GM23338 (cell line): ENCODE measurements at regions not wholly inside any gene's neighbourhood (a gene's known extent, or its start where the extent isn't known, plus 50 kb on each side); places are given as distances from the start of the nearest gene placed in this dataset.

Source experiments
- CREB1 ChIP-seq: fragments of 250-450 bp; sonication (Bioruptor Pico); IDR thresholded peaks from 2 replicates; pipeline ENCODE4 v1.5.0; 2020; ENCODE audit warnings: low read depth, mild to moderate bottlenecking, moderate library complexity
- EZH2 ChIP-seq: fragments of 200-600 bp; sonication (generic); IDR thresholded peaks from one replicate; pipeline ENCODE4 v1.8.0; 2017; ENCODE audit warnings: antibody characterized with exemption, mild to moderate bottlenecking, low read depth; ENCODE audit not compliant: unreplicated experiment
- EZH2phosphoT487 ChIP-seq: fragments of 200-600 bp; sonication (generic); IDR thresholded peaks from one replicate; pipeline ENCODE4 v1.8.1; 2018; ENCODE audit warnings: antibody characterized with exemption; ENCODE audit not compliant: unreplicated experiment
- JUNB ChIP-seq: IDR thresholded peaks from one replicate; pipeline ENCODE4 v1.6.1; 2016; ENCODE audit warnings: antibody characterized with exemption; ENCODE audit not compliant: unreplicated experiment
- NANOG ChIP-seq: IDR thresholded peaks from 2 replicates; pipeline ENCODE4 v1.6.1; 2016; ENCODE audit warnings: antibody characterized with exemption, borderline replicate concordance
- POLR2AphosphoS5 ChIP-seq: IDR thresholded peaks from 2 replicates; pipeline ENCODE4 v1.6.1; 2016; ENCODE audit warnings: antibody characterized with exemption, low read depth
- STAT1 ChIP-seq: IDR thresholded peaks from one replicate; pipeline ENCODE4 v1.6.1; 2016; ENCODE audit warnings: antibody characterized with exemption; ENCODE audit not compliant: unreplicated experiment
- ZNF331 ChIP-seq: fragments of 250-450 bp; sonication (Bioruptor Pico); IDR thresholded peaks from 2 replicates; pipeline ENCODE4 v1.5.0; 2020; ENCODE audit warnings: low read depth, mild to moderate bottlenecking, moderate library complexity
- TF ChIP-seq, protein P1 (sequence below), 2 experiments: fragments of 200-600 bp in 1 of 2; sonication (generic) in 1 of 2; conservative IDR thresholded peaks; 2 replicates each; pipeline versions ENCODE4 v1.5.1 to v1.6.1; 2016 to 2017; ENCODE audit warnings: antibody characterized with exemption in 2 of 2, low read depth in 2 of 2, mild to moderate bottlenecking in 2 of 2, moderate library complexity in 1 of 2
- TF ChIP-seq, protein P2 (sequence below): IDR thresholded peaks from one replicate; pipeline ENCODE4 v1.6.1; 2018; ENCODE audit warnings: antibody characterized with exemption; ENCODE audit not compliant: unreplicated experiment
- TF ChIP-seq, protein P3 (sequence below): fragments of 250-450 bp; sonication (Bioruptor Pico); IDR thresholded peaks from 2 replicates; pipeline ENCODE4 v1.5.0; 2020; ENCODE audit warnings: mild to moderate bottlenecking, moderate library complexity
- TF ChIP-seq, protein P4 (sequence below): IDR thresholded peaks from 2 replicates; pipeline ENCODE4 v1.6.1; 2016; ENCODE audit warnings: antibody characterized with exemption

DNA sequence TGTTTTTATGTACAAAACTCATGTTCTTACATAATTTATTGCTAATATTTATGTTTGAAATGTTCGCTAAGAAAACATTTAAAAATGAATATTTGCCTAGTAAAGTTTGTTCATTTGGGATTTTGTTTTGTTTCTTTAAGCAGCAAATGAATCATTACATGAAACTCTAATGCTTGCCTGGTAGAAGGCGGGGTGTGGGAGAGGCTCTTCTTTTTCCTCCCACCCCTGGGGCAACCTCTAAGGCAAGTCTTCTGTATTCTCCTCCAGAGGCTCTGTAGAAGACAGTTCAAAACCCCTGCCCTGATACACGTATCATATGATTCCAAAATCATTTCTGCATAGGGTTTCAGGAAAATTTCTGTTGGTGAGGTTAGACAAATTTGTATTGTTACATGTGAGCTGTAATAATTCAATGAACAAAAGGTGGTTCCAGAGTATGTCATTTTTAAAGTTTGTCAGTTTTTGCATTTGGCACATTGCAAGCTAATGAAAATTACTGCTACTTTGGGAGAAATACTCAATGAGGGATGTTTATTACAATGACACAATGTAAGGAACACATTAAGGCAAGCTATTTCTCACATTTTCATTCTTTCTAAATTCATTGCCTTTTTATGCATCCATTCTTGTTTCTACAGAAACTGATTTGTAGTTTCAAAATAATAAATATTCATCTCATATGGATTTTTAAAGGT is 302.3 kb upstream of the UBE2E3 start:
- TF ChIP-seq, protein P1, sequence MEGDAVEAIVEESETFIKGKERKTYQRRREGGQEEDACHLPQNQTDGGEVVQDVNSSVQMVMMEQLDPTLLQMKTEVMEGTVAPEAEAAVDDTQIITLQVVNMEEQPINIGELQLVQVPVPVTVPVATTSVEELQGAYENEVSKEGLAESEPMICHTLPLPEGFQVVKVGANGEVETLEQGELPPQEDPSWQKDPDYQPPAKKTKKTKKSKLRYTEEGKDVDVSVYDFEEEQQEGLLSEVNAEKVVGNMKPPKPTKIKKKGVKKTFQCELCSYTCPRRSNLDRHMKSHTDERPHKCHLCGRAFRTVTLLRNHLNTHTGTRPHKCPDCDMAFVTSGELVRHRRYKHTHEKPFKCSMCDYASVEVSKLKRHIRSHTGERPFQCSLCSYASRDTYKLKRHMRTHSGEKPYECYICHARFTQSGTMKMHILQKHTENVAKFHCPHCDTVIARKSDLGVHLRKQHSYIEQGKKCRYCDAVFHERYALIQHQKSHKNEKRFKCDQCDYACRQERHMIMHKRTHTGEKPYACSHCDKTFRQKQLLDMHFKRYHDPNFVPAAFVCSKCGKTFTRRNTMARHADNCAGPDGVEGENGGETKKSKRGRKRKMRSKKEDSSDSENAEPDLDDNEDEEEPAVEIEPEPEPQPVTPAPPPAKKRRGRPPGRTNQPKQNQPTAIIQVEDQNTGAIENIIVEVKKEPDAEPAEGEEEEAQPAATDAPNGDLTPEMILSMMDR (conservative IDR thresholded peaks at IDR 0.05; ENCODE audit: low read depth in 2 of 2) = no peak
- TF ChIP-seq POLR2AphosphoS5 (no peak), EZH2phosphoT487 (no peak), JUNB (no peak), EZH2 (no peak), CREB1 (CRISPR knock-in tag) (no peak), NANOG (no peak), STAT1 (no peak), ZNF331 (CRISPR knock-in tag) (no peak)
- TF ChIP-seq, protein P2, sequence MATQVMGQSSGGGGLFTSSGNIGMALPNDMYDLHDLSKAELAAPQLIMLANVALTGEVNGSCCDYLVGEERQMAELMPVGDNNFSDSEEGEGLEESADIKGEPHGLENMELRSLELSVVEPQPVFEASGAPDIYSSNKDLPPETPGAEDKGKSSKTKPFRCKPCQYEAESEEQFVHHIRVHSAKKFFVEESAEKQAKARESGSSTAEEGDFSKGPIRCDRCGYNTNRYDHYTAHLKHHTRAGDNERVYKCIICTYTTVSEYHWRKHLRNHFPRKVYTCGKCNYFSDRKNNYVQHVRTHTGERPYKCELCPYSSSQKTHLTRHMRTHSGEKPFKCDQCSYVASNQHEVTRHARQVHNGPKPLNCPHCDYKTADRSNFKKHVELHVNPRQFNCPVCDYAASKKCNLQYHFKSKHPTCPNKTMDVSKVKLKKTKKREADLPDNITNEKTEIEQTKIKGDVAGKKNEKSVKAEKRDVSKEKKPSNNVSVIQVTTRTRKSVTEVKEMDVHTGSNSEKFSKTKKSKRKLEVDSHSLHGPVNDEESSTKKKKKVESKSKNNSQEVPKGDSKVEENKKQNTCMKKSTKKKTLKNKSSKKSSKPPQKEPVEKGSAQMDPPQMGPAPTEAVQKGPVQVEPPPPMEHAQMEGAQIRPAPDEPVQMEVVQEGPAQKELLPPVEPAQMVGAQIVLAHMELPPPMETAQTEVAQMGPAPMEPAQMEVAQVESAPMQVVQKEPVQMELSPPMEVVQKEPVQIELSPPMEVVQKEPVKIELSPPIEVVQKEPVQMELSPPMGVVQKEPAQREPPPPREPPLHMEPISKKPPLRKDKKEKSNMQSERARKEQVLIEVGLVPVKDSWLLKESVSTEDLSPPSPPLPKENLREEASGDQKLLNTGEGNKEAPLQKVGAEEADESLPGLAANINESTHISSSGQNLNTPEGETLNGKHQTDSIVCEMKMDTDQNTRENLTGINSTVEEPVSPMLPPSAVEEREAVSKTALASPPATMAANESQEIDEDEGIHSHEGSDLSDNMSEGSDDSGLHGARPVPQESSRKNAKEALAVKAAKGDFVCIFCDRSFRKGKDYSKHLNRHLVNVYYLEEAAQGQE = no peak
- TF ChIP-seq, protein P3, sequence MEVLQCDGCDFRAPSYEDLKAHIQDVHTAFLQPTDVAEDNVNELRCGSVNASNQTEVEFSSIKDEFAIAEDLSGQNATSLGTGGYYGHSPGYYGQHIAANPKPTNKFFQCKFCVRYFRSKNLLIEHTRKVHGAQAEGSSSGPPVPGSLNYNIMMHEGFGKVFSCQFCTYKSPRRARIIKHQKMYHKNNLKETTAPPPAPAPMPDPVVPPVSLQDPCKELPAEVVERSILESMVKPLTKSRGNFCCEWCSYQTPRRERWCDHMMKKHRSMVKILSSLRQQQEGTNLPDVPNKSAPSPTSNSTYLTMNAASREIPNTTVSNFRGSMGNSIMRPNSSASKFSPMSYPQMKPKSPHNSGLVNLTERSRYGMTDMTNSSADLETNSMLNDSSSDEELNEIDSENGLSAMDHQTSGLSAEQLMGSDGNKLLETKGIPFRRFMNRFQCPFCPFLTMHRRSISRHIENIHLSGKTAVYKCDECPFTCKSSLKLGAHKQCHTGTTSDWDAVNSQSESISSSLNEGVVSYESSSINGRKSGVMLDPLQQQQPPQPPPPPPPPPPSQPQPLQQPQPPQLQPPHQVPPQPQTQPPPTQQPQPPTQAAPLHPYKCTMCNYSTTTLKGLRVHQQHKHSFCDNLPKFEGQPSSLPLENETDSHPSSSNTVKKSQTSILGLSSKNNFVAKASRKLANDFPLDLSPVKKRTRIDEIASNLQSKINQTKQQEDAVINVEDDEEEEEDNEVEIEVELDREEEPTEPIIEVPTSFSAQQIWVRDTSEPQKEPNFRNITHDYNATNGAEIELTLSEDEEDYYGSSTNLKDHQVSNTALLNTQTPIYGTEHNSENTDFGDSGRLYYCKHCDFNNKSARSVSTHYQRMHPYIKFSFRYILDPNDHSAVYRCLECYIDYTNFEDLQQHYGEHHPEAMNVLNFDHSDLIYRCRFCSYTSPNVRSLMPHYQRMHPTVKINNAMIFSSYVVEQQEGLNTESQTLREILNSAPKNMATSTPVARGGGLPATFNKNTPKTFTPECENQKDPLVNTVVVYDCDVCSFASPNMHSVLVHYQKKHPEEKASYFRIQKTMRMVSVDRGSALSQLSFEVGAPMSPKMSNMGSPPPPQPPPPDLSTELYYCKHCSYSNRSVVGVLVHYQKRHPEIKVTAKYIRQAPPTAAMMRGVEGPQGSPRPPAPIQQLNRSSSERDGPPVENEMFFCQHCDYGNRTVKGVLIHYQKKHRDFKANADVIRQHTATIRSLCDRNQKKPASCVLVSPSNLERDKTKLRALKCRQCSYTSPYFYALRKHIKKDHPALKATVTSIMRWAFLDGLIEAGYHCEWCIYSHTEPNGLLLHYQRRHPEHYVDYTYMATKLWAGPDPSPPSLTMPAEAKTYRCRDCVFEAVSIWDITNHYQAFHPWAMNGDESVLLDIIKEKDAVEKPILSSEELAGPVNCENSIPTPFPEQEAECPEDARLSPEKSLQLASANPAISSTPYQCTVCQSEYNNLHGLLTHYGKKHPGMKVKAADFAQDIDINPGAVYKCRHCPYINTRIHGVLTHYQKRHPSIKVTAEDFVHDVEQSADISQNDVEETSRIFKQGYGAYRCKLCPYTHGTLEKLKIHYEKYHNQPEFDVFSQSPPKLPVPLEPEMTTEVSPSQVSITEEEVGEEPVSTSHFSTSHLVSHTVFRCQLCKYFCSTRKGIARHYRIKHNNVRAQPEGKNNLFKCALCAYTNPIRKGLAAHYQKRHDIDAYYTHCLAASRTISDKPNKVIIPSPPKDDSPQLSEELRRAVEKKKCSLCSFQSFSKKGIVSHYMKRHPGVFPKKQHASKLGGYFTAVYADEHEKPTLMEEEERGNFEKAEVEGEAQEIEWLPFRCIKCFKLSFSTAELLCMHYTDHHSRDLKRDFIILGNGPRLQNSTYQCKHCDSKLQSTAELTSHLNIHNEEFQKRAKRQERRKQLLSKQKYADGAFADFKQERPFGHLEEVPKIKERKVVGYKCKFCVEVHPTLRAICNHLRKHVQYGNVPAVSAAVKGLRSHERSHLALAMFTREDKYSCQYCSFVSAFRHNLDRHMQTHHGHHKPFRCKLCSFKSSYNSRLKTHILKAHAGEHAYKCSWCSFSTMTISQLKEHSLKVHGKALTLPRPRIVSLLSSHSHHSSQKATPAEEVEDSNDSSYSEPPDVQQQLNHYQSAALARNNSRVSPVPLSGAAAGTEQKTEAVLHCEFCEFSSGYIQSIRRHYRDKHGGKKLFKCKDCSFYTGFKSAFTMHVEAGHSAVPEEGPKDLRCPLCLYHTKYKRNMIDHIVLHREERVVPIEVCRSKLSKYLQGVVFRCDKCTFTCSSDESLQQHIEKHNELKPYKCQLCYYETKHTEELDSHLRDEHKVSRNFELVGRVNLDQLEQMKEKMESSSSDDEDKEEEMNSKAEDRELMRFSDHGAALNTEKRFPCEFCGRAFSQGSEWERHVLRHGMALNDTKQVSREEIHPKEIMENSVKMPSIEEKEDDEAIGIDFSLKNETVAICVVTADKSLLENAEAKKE = no peak
- TF ChIP-seq, protein P4, sequence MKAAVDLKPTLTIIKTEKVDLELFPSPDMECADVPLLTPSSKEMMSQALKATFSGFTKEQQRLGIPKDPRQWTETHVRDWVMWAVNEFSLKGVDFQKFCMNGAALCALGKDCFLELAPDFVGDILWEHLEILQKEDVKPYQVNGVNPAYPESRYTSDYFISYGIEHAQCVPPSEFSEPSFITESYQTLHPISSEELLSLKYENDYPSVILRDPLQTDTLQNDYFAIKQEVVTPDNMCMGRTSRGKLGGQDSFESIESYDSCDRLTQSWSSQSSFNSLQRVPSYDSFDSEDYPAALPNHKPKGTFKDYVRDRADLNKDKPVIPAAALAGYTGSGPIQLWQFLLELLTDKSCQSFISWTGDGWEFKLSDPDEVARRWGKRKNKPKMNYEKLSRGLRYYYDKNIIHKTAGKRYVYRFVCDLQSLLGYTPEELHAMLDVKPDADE = no peak
